ENCODE measurements at regions not wholly inside any gene's neighbourhood (a gene's known extent, or its start where the extent isn't known, plus 50 kb on each side); places are given as distances from the start of the nearest gene placed in this dataset.

DNA sequence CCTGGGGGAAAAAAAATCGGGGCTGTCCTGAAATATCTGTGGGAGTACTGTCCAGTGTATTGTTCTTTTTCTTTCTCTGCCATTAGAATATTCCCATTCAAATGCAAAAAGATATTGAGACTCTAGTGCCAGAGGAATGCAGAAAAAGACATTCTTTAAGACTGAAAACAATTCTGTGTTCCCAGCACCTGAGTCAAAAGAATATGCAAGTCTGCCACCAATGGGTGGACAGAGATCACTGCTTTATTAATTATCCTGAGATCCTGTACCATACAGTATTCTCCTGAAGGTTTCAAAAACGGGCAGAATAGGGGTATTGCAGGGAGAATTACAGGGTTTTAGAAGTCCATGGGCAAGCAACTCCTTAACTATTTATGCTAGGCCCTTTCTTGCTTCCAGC, 361.8 kb downstream of the C12orf50 start:
- no peak overlapping the region for H2AK5ac ChIP-seq (ENCODE audit: insufficient read length, low read length)
- H3K23ac ChIP-seq (ENCODE audit: insufficient read length, low read depth, low read length): no peak overlapping the region
- no peak overlapping the region for H3T11ph ChIP-seq (ENCODE audit: low read length)
- peak overlapping the region in 1 of 3 experiments; percentile 18; a peak in 1 of 7 replicates for H3K27ac Mint-ChIP-seq
- no peak overlapping the region for H2BK5ac ChIP-seq (ENCODE audit: insufficient read length, low read length)
- no peak overlapping the region for H2BK120ac ChIP-seq (ENCODE audit: low read depth, low read length, poor library complexity, severe bottlenecking)
- H3K79me1 ChIP-seq (ENCODE audit: insufficient read depth, low read depth, low read length, poor library complexity, severe bottlenecking): no peaks in the 10 kb centered on the region
- no peak overlapping the region for H4K91ac ChIP-seq (ENCODE audit: insufficient read length, low read depth, low read length)
- H2AFZ ChIP-seq (ENCODE audit: low read length): no peak overlapping the region
- no peak overlapping the region for H3K4me3 Mint-ChIP-seq
- H3K9me3 ChIP-seq (ENCODE audit: control insufficient read depth, low read depth, low read length): no peaks in the 10 kb centered on the region
- H4K20me1 ChIP-seq (ENCODE audit: control insufficient read depth, insufficient read depth, insufficient read length): no peaks in the 10 kb centered on the region
- H3K4me1 Mint-ChIP-seq: peaks cover 0 to 4% of the 10 kb centered on the region in 2 experiments; a peak in 2 of 4 replicates
- no peaks in the 10 kb centered on the region for H3K79me2 ChIP-seq (ENCODE audit: insufficient read depth, low read length)
- no peaks in the 10 kb centered on the region for H3K27me3 ChIP-seq (ENCODE audit: insufficient read depth, low read length)
- H3K4ac ChIP-seq (ENCODE audit: low read depth, low read length): no peak overlapping the region
- H3K36me3 Mint-ChIP-seq (ENCODE audit: insufficient read depth in 1 of 3, low read depth in 3 of 3): peaks cover 0 to 5% (median 2%) of the 10 kb centered on the region in 3 experiments; a peak in 2 of 7 replicates
- H3K4me1 ChIP-seq (ENCODE audit: insufficient read depth, low read length): no peaks in the 10 kb centered on the region
- no peak overlapping the region for H3K27ac ChIP-seq (ENCODE audit: insufficient read length, low read depth, low read length)
- no peak overlapping the region for H3K56ac ChIP-seq (ENCODE audit: insufficient read length, low read depth, low read length)
- no peak overlapping the region for H3K4me2 ChIP-seq (ENCODE audit: insufficient read depth, insufficient read length, low read length)
- H3K14ac ChIP-seq (ENCODE audit: insufficient read depth, low read length): no peak overlapping the region
- TF ChIP-seq, protein P1, sequence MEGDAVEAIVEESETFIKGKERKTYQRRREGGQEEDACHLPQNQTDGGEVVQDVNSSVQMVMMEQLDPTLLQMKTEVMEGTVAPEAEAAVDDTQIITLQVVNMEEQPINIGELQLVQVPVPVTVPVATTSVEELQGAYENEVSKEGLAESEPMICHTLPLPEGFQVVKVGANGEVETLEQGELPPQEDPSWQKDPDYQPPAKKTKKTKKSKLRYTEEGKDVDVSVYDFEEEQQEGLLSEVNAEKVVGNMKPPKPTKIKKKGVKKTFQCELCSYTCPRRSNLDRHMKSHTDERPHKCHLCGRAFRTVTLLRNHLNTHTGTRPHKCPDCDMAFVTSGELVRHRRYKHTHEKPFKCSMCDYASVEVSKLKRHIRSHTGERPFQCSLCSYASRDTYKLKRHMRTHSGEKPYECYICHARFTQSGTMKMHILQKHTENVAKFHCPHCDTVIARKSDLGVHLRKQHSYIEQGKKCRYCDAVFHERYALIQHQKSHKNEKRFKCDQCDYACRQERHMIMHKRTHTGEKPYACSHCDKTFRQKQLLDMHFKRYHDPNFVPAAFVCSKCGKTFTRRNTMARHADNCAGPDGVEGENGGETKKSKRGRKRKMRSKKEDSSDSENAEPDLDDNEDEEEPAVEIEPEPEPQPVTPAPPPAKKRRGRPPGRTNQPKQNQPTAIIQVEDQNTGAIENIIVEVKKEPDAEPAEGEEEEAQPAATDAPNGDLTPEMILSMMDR (conservative IDR thresholded peaks at IDR 0.05): no peak
- WGBS (ENCODE audit: extremely low coverage, insufficient read length, low lambda C conversion rate): no CpG with 5 or more reads among the region's 2 CpGs
- no peak overlapping the region for H4K5ac ChIP-seq (ENCODE audit: insufficient read length, low read depth, low read length)
- H2BK12ac ChIP-seq (ENCODE audit: insufficient read length, low read depth, low read length): no peak overlapping the region
- H4K8ac ChIP-seq (replicated peaks; ENCODE audit: insufficient read length, low read depth, low read length): no peak overlapping the region
- H2BK15ac ChIP-seq (ENCODE audit: low read depth, low read length): no peak overlapping the region
- no peak for DNase-seq
- no peaks in the 10 kb centered on the region for H3K23me2 ChIP-seq (ENCODE audit: insufficient read length, low read depth, low read length, poor library complexity, severe bottlenecking)
- no peaks in the 10 kb centered on the region for H3K27me3 Mint-ChIP-seq (ENCODE audit: low read depth)
- peaks cover 0 to 3% of the 10 kb centered on the region in 2 experiments; a peak in 1 of 5 replicates for H3K9me3 Mint-ChIP-seq
- no peak overlapping the region for H2BK20ac ChIP-seq (ENCODE audit: low read depth, low read length, poor library complexity, severe bottlenecking)
- H3K18ac ChIP-seq (ENCODE audit: insufficient read length, low read depth, low read length): no peak overlapping the region
- H3K9ac ChIP-seq (ENCODE audit: extremely low read depth, insufficient read length, low read length): no peak overlapping the region
